ENCODE measurements at regions not wholly inside any gene's neighbourhood (a gene's known extent, or its start where the extent isn't known, plus 50 kb on each side); places are given as distances from the start of the nearest gene placed in this dataset.

- TF ChIP-seq TAF1 (IDR thresholded peaks at IDR 0.05; ENCODE audit: low read depth, low read length): no peak
- TF ChIP-seq CTCF (IDR thresholded peaks at IDR 0.05; ENCODE audit: control extremely low read depth in 1 of 3, insufficient read depth in 1 of 3, low read depth in 1 of 3, low read length in 3 of 3): no peak
- no peak for TF ChIP-seq JUND (IDR thresholded peaks at IDR 0.05; ENCODE audit: low read length)
- TF ChIP-seq SIN3A (conservative IDR thresholded peaks at IDR 0.05 in 1 of 2, IDR thresholded peaks at IDR 0.05 in 1 of 2; ENCODE audit: low read depth in 1 of 2, low read length in 2 of 2): no peak
- no peak for TF ChIP-seq HDAC6 (IDR thresholded peaks at IDR 0.05; ENCODE audit: low read depth, low read length)
- no peak for TF ChIP-seq EP300 (IDR thresholded peaks at IDR 0.05; ENCODE audit: borderline replicate concordance in 1 of 2, low read depth in 2 of 2, low read length in 2 of 2)
- no peak for TF ChIP-seq BRCA1 (IDR thresholded peaks at IDR 0.05; ENCODE audit: low read depth, low read length)
- no peak for TF ChIP-seq CREB1 (IDR thresholded peaks at IDR 0.05)
- TF ChIP-seq FOSL1 (IDR thresholded peaks at IDR 0.05; ENCODE audit: insufficient read depth, low read depth, low read length): no peak
- no peak for TF ChIP-seq TCF12 (IDR thresholded peaks at IDR 0.05; ENCODE audit: low read depth, low read length)
- TF ChIP-seq SP1 (IDR thresholded peaks at IDR 0.05; ENCODE audit: low read depth, low read length): no peak
Measured at GRCh38 chr3:5057272-5057671, 64.8 kb upstream of the ARL8B start.

All from H1 (cell line).